Suprapubic skin (tissue), 4 donors: ENCODE measurements at regions not wholly inside any gene's neighbourhood (a gene's known extent, or its start where the extent isn't known, plus 50 kb on each side); places are given as distances from the start of the nearest gene placed in this dataset.

ENCODE experiments used
- EP300 ChIP-seq: sonication (generic); formaldehyde crosslinking; IDR thresholded peaks from one replicate; pipeline ENCODE4 v1.6.1; 2017; ENCODE audit warnings: antibody characterized with exemption
- POLR2A ChIP-seq, 2 donors: fragments of 450-650 bp; IDR thresholded peaks; one replicate each; pipeline ENCODE4 v1.6.1; 2017; ENCODE audit warnings: antibody characterized with exemption in 2 of 2, mild to moderate bottlenecking in 2 of 2, moderate library complexity in 2 of 2
- POLR2AphosphoS5 ChIP-seq, 3 donors: sonication (generic); formaldehyde crosslinking; IDR thresholded peaks; one replicate each; pipeline ENCODE4 v1.6.1; 2017; ENCODE audit warnings: antibody characterized with exemption in 3 of 3
- TF ChIP-seq, protein P1 (sequence below), 2 donors: fragments of 200-600 bp in 1 of 2; fragments of 450-650 bp in 1 of 2; sonication (generic) in 1 of 2; IDR thresholded peaks; one replicate each; pipeline ENCODE4 v1.5.1; 2016 to 2019; ENCODE audit warnings: antibody characterized with exemption in 2 of 2, mild to moderate bottlenecking in 1 of 2, moderate library complexity in 1 of 2

DNA sequence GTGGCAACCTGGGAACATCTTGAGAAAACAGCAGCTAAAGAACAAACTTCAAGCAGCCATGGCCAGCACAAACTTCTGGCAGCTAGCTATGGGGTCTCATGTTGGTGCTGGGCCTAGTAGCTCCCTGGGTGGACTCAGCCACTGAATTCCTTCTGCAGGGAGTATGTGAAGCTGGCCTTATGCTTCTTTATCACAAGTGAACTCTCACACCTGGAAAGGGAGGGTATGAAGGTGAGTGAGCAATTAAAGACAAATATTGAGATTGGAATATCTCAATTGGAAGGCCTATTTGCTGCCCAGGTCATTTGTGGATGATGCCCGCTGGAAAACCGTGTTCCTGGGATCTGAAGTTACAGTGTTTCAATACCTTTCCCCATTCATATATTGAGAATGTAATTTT is 153.3 kb upstream of the RPS6KA3 start:
- TF ChIP-seq, protein P1, sequence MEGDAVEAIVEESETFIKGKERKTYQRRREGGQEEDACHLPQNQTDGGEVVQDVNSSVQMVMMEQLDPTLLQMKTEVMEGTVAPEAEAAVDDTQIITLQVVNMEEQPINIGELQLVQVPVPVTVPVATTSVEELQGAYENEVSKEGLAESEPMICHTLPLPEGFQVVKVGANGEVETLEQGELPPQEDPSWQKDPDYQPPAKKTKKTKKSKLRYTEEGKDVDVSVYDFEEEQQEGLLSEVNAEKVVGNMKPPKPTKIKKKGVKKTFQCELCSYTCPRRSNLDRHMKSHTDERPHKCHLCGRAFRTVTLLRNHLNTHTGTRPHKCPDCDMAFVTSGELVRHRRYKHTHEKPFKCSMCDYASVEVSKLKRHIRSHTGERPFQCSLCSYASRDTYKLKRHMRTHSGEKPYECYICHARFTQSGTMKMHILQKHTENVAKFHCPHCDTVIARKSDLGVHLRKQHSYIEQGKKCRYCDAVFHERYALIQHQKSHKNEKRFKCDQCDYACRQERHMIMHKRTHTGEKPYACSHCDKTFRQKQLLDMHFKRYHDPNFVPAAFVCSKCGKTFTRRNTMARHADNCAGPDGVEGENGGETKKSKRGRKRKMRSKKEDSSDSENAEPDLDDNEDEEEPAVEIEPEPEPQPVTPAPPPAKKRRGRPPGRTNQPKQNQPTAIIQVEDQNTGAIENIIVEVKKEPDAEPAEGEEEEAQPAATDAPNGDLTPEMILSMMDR (IDR thresholded peaks at IDR 0.05) = no peak
- TF ChIP-seq POLR2A (IDR thresholded peaks at IDR 0.05) (no peak), POLR2AphosphoS5 (IDR thresholded peaks at IDR 0.05) (no peak), EP300 (no peak)
